GM21576 (cell line): ENCODE measurements at regions not wholly inside any gene's neighbourhood (a gene's known extent, or its start where the extent isn't known, plus 50 kb on each side); places are given as distances from the start of the nearest gene placed in this dataset.
"Not testable (repeated sequence)": the region's sequence is repeated elsewhere in the genome, so short reads cannot be mapped to it uniquely, and the experiment has no call there.

Experiments
- ATAC-seq: cut with Tn5 transposase; IDR thresholded peaks from one replicate; pipeline ENCODE4 v1.9.1; 2021; ENCODE audit warnings: mild to moderate bottlenecking, moderate library complexity; ENCODE audit not compliant: unreplicated experiment

DNA sequence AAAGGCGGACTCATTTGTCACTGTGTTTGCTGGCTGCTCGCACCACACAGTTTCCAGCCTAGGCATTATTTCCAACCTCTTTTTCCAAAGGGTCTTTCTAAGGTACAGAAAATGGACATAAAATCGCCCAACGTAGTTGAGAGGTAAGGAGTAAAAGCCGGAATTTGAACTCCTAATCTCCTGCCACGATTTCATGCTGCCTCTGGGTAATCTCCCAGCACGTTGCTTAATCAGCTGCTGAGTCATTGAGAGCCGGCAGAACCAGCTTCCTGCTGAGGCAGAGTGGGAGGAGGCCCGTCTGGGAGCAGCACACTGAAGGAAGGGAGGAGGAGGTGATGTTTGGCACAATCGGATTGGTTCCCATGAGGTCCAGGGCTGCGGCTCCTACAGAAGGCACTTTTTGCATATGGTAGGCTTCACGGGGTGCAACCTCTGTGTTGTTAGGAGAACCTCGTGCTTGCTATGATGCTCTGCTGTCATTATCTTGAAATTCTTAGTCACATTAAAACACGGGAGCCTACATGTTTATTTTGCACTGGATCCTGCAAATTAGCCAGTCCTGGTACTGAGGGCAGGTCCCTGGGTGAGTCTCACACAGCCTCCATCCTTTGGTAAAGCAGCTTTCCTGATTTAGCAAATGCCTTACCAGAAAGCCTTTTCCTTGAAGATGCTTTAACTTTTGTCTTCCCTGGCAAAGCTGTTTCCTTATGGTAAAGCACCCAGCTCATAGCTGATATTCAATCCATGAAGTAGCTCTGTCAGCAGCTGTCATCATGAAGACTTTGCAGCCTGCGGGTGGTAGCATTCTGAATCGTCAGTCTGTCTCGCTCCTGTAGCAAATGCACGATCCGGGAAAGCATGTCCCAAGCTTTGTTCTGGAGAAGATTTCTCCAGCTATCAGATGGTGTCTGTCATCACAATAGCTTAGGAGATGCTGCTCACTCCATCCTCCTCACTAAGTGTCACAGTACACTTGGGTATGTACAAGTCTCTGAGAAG is 191.6 kb upstream of the MSX2 start:
- ATAC-seq: no peak

DNA sequence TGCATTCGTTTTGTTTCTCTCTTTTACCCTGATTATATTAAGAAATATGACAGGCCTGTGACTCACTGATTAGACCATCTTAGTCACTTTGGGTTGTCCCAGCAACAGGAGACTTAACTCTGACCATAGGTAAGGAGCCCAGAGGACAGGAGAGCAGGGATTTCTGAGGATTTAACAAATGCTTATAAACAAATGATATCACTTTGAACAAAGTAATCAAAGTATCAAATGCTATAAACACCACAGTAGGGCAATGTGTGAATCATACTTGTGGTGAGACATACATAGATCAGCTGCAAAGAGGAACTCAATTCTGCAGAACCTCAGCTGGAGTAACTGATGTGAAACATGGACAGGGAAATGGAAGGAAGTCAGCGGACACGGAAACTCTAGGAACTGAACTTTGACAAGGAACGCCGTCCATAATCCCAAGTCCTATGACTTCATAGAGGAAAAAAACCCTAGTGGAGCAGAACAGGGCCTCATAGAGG is 190.6 kb upstream of the MSX2 start:
- no peak for ATAC-seq

DNA sequence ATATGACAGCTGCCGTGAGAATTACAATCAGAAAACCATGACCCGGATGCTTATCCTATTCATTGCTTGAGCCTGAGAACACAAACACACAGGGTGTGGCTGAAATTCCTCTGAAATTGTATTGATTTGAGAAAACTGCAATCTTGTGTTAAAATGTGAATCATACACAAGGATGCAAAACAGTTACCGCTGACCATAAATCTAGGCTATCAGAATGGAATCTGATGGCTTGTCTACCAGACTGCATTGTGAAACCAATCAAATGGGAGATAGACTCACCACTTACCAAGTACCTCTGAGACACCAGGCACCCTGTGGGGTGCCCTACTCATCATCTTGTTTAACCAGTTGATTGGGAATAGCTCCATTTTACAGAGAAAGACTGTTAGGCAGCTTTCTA is 188.7 kb upstream of the MSX2 start:
- no peak for ATAC-seq

GRCh38 chr5:174539823-174540222 is 184.6 kb upstream of the MSX2 start:
- ATAC-seq: not testable (repeated sequence)

DNA sequence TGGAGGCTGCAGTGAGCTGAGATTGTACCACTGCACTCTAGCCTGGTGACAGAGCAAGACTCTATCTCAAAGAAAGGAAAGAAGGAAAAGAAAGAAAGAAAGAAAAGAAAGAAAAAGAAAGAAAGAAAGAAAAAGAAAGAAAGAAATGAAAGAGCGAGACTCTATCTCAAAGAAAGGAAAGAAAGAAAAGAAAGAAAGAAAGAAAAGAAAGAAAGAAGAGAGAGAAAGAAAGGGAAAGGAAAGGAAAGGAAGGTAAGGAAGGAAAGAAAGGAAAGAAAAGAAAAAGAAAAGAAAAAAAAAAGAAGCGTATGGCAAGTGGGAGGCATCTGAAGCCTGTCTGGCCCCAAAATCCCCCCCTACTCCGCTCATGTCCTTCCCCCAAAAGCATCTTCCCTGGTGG is 182.3 kb upstream of the MSX2 start:
- no peak for ATAC-seq

DNA sequence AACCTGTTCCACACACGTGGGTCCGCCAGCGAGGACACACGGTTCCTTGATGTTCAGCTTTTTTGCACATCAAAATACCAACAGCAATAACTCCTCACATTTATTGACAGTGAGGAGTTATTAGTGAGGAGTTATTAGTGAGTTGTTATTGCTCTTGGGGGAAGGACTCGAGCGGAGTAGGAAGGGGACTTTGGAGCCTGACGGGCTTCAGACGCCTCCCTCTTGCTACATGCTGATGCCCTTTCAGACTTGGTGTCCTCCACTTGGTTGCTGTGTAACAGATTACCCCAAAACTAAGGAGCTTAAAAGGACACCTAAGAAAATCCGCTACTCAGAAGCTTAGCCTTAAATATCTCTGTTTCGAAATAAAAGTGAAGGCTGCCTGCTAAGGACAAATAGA is 181.9 kb upstream of the MSX2 start:
- ATAC-seq: no peak

DNA sequence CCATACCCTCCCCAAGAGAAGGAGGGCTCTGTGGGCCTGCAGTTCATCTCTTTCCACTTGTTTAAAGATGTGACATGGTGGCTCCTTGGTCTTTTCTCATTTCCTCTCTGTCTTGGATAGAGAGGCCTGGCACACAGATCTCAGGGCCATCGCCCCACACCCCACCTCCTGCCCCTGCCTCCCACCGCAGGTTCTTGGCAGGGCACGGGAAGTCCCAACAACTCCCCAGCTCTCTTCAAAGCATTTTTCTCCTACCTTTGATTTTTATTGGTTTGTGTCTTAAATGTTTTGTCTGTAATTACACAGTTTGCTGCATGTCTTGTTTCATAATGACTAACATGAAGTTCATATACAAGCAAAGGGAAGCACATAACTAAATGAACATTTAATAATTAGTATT is 178.5 kb upstream of the MSX2 start:
- no peak for ATAC-seq

DNA sequence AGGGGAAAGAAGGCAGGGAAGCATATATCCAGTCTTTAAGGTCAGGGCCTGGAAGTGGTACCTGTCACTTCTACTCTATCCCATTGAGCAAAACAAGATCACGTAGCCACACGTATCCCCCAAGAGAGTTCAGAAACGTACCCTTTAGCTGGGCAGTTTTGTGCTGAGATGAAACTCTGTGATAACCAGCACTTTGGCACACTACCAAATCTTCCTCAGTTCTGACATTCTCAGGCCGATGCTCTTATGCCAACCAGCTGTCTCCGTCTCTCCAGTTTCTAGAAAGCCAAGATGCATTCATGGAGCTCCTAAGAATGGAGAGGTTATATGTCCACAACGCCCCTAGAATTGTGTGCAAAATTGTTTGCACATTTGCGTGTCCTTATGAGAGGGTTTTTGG is 176.6 kb upstream of the MSX2 start:
- no peak for ATAC-seq

- no peak for ATAC-seq
Measured at GRCh38 chr5:174549254-174549653, 175.1 kb upstream of the MSX2 start.

DNA sequence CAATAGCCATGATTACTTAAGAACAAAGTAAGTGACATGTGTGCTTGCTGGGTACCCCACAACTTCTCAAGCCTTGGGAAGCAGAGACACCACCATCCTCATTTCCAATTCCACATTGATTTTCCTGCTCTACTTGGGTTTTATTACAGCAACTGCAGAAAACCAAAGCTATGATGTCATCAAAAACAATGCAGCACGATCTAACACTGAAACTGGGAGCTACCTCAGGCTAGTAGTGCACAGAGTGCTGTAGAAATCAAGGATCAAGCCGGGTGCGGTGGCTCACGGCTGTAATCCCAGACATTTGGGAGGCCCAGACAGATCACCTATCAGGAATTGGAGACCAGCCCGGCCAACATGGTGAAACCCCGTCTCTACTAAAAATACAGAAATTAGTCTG is 174.4 kb upstream of the MSX2 start:
- ATAC-seq: no peak

GRCh38 chr5:174552428-174552827 is 172.0 kb upstream of the MSX2 start:
- no peak for ATAC-seq

GRCh38 chr5:174553556-174553955 is 170.8 kb upstream of the MSX2 start:
- no peak for ATAC-seq

DNA sequence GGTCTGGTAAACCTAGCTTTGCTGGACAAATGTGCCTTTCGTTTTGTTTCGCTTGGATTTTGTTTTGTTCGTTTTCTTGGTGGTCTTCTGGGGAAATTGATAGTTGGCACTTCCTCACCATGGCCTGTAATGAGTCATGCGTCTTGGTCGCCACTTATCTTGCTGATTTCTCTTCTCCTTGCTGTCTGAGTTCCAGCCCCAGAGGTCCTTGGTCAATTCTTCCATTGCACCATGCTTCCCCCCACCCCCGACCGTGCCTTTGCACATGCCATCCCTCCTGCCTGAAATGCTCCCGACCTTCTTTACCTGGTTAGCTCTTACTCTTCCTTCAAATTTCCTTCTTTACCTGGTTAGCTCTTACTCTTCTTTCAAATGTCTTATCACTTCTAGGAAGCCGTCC is 168.7 kb upstream of the MSX2 start:
- ATAC-seq: no peak

DNA sequence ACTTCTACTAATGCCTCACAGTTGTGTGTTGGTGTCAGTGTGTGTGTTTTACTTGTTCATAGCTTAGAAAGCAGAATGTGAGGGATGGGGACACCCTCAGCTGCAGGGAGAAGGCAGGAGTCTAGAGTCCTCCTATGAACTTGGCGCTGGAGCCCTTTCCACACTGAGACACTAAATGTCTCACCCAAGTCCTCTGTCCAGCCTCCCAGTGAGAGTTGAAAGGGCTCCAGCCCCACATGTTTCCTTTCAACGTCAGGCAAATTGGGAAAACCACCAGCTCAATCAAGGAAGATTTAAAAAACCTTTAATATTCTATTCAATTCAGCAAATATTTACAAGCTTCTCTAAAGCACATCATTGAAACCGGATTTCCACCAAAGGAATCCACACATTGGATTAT is 167.6 kb upstream of the MSX2 start:
- ATAC-seq: no peak

GRCh38 chr5:174558190-174558589 is 166.2 kb upstream of the MSX2 start:
- no peak for ATAC-seq

GRCh38 chr5:174559141-174559540 is 165.2 kb upstream of the MSX2 start:
- no peak for ATAC-seq

DNA sequence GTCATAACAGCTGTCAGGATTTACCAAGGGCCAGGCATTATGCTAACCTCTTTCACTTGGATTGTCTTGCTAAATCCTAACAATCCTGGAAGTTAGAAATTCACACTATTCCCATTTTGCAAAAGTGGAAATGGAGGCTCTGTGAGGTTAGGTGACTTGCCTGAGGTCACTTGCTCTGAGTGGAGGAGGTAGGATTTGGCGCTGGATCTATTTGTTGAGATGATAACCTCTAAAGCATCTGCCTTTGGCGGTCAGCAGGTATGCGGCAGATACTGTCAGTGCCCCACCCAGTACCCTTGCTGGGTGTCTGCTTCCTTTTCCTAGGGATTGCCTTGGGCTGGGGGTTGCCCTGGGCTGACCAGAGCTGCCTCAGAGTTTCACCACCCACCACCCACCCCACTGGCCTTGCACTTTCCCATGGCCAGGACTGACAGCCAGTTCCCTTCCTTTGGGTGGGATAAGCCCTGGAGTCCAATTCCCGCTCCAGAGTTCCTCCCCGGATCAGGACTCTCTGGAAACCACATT is 164.8 kb upstream of the MSX2 start:
- no peak for ATAC-seq

DNA sequence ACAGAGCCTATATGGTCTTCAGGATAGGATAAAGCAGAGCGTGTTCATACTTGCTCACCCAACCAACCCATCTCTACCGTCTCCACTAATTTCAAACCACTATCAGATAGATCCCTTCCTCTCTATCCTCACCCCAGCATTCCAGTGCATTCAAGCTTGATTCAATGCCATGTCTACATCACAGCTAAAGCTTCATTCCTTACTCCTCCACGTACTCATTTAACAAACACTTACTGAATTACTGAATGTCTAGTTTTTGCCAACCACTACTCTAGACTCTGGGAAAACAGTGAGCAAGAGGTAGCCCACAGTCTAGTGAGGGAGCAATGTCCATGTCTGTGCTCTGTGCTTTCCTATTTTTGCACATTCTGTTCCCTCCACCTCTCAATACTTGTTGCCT is 163.5 kb upstream of the MSX2 start:
- no peak for ATAC-seq

GRCh38 chr5:174563040-174563439 is 161.3 kb upstream of the MSX2 start:
- ATAC-seq: not testable (repeated sequence)

DNA sequence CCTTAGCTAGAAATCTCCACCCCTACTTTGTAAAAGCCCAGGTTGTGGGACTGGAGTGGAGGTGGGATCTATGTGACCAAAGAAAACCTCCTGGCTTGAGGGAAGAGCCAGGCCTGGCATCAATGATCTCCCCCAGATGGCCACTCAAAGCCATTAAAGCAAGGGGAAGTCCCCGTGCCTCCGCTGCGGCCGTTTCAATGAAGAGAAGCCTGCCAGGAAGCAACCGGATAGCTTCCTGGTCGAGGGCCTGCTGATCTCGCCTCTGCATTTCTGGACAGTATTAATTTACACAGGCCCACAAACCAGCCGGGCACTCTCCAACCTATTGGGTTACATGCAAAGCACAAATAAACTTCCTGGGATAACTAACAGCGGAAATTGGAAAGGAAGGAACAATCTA is 160.5 kb upstream of the MSX2 start:
- ATAC-seq: no peak

DNA sequence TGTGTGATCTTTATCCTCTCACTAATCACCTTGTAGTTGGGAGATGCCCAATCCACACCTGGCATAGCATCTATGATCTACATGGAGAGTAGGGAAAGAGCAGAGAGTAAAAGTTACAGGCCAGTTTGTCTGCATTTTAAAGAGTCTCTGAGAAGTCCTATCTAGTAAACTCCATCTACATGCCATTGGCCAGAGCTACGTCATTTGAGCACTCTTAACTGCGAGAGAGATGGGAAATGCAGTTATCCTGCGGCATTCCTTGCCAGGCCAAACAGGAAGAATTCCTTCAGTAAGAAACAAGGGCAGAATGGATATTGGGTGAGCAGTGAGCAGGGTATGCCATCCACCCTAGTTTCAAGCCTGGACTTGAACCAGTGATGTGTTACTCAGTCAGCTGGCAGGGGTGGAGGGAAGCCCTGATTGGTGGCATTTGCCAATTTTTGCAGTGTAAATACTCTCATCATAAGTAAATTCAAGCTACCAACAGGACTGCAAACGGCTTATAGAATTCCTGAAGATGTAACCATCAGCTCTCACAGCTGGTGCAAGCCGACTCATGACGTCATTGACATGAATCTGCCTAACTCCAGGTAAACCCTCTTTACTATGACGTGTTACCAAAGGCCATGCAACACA is 156.8 kb upstream of the MSX2 start:
- ATAC-seq: no peak

DNA sequence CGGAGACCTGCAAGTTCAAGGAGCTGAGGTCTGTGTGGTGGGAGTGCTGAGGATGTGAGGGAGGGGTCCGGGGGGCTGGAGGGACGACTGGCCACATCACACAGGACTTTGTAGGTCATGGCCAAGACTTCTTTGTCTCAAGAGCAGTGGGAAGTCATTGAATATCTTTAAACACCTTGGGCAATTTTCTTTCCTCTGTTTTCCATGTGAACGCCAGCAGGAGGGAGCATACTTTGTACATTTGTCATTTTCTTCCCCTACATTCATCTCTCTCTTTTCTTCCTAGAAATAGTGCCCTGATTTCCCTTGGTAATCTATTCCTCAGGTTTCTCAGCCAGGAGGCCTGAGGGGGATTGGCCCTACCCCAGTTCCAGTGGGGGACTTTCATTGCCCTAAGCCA is 153.7 kb upstream of the MSX2 start:
- no peak for ATAC-seq
